Midbrain (tissue), 1 donor: ENCODE measurements at regions not wholly inside any gene's neighbourhood (a gene's known extent, or its start where the extent isn't known, plus 50 kb on each side); places are given as distances from the start of the nearest gene placed in this dataset.

ENCODE experiments used
- DNase-seq: peaks from one replicate; lab custom pipeline; 2025; lab: John Stamatoyannopoulos, UW

- DNase-seq = no peak
Observed at GRCh38 chr15:26477044-26477443, 295.8 kb downstream of the GABRB3 start.

- DNase-seq = no peak
Observed at GRCh38 chr15:26475554-26475953, 297.3 kb downstream of the GABRB3 start.

- no peak for DNase-seq
Observed at GRCh38 chr15:26472661-26473060, 300.2 kb downstream of the GABRB3 start.

GRCh38 chr15:26461847-26462608, 310.8 kb downstream of the GABRB3 start:
- DNase-seq = no peak

- DNase-seq = no peak
Observed at GRCh38 chr15:26460165-26460564, 312.7 kb downstream of the GABRB3 start.

- no peak for DNase-seq
Observed at GRCh38 chr15:26455828-26456227, 317.0 kb downstream of the GABRB3 start.

GRCh38 chr15:26453914-26454313, 319.0 kb downstream of the GABRB3 start:
- no peak for DNase-seq

GRCh38 chr15:26451995-26452394, 320.9 kb downstream of the GABRB3 start:
- no peak for DNase-seq

GRCh38 chr15:26449291-26449690, 323.6 kb downstream of the GABRB3 start:
- no peak for DNase-seq

GRCh38 chr15:26443321-26443720, 329.5 kb downstream of the GABRB3 start:
- DNase-seq = no peak

- no peak for DNase-seq
Observed at GRCh38 chr15:26442680-26443079, 330.2 kb downstream of the GABRB3 start.

GRCh38 chr15:26439681-26440080, 333.2 kb downstream of the GABRB3 start:
- DNase-seq = no peak

- DNase-seq = no peak
Observed at GRCh38 chr15:26438718-26439117, 334.1 kb downstream of the GABRB3 start.

- no peak for DNase-seq
Observed at GRCh38 chr15:26438316-26438715, 334.6 kb downstream of the GABRB3 start.

- no peak for DNase-seq
Observed at GRCh38 chr15:26433818-26434217, 339.0 kb downstream of the GABRB3 start.

- DNase-seq = no peak
Observed at GRCh38 chr15:26433060-26433459, 339.8 kb downstream of the GABRB3 start.

- DNase-seq = no peak
Observed at GRCh38 chr15:26421065-26421464, 351.8 kb downstream of the GABRB3 start.

- no peak for DNase-seq
Observed at GRCh38 chr15:26395624-26396023, 377.2 kb downstream of the GABRB3 start.

- DNase-seq = no peak
Observed at GRCh38 chr15:26394801-26395200, 378.1 kb downstream of the GABRB3 start.

- no peak for DNase-seq
Observed at GRCh38 chr15:26392956-26393355, 379.9 kb downstream of the GABRB3 start.

GRCh38 chr15:26391567-26392194, 381.2 kb downstream of the GABRB3 start:
- no peak for DNase-seq

- no peak for DNase-seq
Observed at GRCh38 chr15:26382444-26383072, 390.3 kb downstream of the GABRB3 start.

- DNase-seq = no peak
Observed at GRCh38 chr15:26378304-26378703, 394.6 kb downstream of the GABRB3 start.
